ENCODE measurements at regions not wholly inside any gene's neighbourhood (a gene's known extent, or its start where the extent isn't known, plus 50 kb on each side); places are given as distances from the start of the nearest gene placed in this dataset.

DNA sequence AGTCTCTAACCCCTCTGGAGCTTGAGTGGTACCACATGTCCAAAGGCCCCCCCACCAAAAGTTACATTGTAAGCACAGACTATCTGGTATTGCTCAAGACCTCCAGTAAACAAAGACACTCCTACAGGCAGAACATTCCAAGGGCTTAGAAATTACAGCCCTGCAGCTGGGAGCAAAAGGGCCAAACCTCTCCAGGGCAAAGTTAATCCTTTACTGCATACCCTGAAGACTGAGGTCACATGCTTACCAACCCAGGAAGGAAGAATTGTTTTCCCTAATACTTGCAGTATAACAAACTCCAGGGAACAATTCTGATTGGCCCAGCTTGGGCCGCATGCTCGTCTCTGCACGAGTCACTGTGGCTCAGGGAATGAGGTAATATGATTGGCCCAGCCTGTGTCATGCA, 266.1 kb upstream of the NR2F2 start:
- TF ChIP-seq, protein P1, sequence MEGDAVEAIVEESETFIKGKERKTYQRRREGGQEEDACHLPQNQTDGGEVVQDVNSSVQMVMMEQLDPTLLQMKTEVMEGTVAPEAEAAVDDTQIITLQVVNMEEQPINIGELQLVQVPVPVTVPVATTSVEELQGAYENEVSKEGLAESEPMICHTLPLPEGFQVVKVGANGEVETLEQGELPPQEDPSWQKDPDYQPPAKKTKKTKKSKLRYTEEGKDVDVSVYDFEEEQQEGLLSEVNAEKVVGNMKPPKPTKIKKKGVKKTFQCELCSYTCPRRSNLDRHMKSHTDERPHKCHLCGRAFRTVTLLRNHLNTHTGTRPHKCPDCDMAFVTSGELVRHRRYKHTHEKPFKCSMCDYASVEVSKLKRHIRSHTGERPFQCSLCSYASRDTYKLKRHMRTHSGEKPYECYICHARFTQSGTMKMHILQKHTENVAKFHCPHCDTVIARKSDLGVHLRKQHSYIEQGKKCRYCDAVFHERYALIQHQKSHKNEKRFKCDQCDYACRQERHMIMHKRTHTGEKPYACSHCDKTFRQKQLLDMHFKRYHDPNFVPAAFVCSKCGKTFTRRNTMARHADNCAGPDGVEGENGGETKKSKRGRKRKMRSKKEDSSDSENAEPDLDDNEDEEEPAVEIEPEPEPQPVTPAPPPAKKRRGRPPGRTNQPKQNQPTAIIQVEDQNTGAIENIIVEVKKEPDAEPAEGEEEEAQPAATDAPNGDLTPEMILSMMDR (IDR thresholded peaks at IDR 0.05) = no peak
- no peak for TF ChIP-seq POLR2A (IDR thresholded peaks at IDR 0.05)
